Panc1 (cell line): ENCODE measurements at regions not wholly inside any gene's neighbourhood (a gene's known extent, or its start where the extent isn't known, plus 50 kb on each side); places are given as distances from the start of the nearest gene placed in this dataset.
A peak's percentile ranks its signal among the peaks of the same experiment; 100 is the strongest.

ENCODE experiments used
- ATAC-seq: fragments of 200-7000 bp; cut with Tn5 transposase; 2 replicates; pipeline ENCODE4 v1.9.1; 2020; ENCODE audit warnings: mild to moderate bottlenecking, moderate library complexity
- BruUV-seq: library from RNA; stranded (reverse); fragments of 400-500 nt; replicated peaks from 2 replicates; lab custom pipeline; 2021; lab: Mats Ljungman, UMichigan
- CTCF ChIA-PET: fragments of 300-600 bp; sonication (Branson Sonifier 250); formaldehyde crosslinking; loops from one replicate; lab custom pipeline; 2022; ENCODE audit warnings: antibody characterized with exemption; lab: Charles Lee
- POLR2A ChIA-PET: fragments of 300-600 bp; sonication (Branson Sonifier 250); formaldehyde crosslinking; loops from one replicate; lab custom pipeline; 2022; ENCODE audit warnings: antibody characterized with exemption; lab: Charles Lee
- DNase-seq: peaks from one replicate; pipeline ENCODE4 v3.0.0-alpha.2; 2010; ENCODE audit warnings: low read depth, low spot score
- H3K27ac ChIP-seq: 2 replicates; pipeline ENCODE4 v1.5.1; 2011; ENCODE audit warnings: mild to moderate bottlenecking, low read length, inconsistent platforms
- H3K27me3 ChIP-seq: fragments of 200-500 bp; sonication (Bioruptor generic); 2 replicates; pipeline ENCODE4 v1.6.0; 2014; ENCODE audit warnings: low read length, inconsistent platforms; ENCODE audit not compliant: control insufficient read depth, insufficient read depth
- H3K36me3 ChIP-seq: fragments of 200-500 bp; sonication (Bioruptor generic); 2 replicates; pipeline ENCODE4 v1.5.1; 2014; ENCODE audit warnings: inconsistent platforms, mild to moderate bottlenecking, low read length, moderate library complexity; ENCODE audit not compliant: control insufficient read depth, insufficient read depth
- H3K4me1 ChIP-seq: 2 replicates; pipeline ENCODE4 v1.5.1; 2011; ENCODE audit warnings: inconsistent platforms, mild to moderate bottlenecking, low read length, moderate library complexity; ENCODE audit not compliant: control insufficient read depth, insufficient read depth
- H3K4me3 ChIP-seq, 2 experiments: 2 replicates each; pipeline ENCODE4 v1.5.1; 2011 to 2012; ENCODE audit warnings: low read depth in 2 of 2, low read length in 2 of 2, mild to moderate bottlenecking in 2 of 2, inconsistent platforms in 1 of 2, moderate library complexity in 1 of 2
- H3K9me3 ChIP-seq: fragments of 200-500 bp; sonication (Bioruptor generic); 2 replicates; pipeline ENCODE4 v1.5.1; 2014; ENCODE audit warnings: low read depth, mild to moderate bottlenecking, inconsistent platforms, low read length, moderate library complexity; ENCODE audit not compliant: control insufficient read depth, insufficient read depth
- POLR2AphosphoS5 ChIP-seq: IDR thresholded peaks from 2 replicates; pipeline ENCODE4 v1.6.1; 2012; ENCODE audit warnings: mild to moderate bottlenecking, low read depth, low read length, moderate library complexity
- SIN3A ChIP-seq: IDR thresholded peaks from 2 replicates; pipeline ENCODE4 v1.6.1; 2012; ENCODE audit warnings: low read depth, mild to moderate bottlenecking, low read length, moderate library complexity, borderline replicate concordance; ENCODE audit not compliant: insufficient read depth
- TCF7L2 ChIP-seq: IDR thresholded peaks from 2 replicates; pipeline ENCODE4 v1.6.1; 2011; ENCODE audit warnings: mild to moderate bottlenecking, low read depth, low read length, inconsistent platforms
- in situ Hi-C: cut with HindIII; loops from 2 replicates; pipeline ENCODE4 v1.10.0; 2016; ENCODE audit warnings: low sequenced_read_pairs, low pct_unique_long_range_greater_than_20kb
- intact Hi-C: fragments of 100-400 bp; cut with micrococcal nuclease; formaldehyde crosslinking; loops from one replicate; pipeline ENCODE4 v1.10.0; 2022; ENCODE audit not compliant: unreplicated experiment
- TF ChIP-seq, protein P1 (sequence below): fragments of 450-650 bp; IDR thresholded peaks from 2 replicates; pipeline ENCODE4 v1.5.1; 2017; ENCODE audit warnings: mild to moderate bottlenecking
- TF ChIP-seq, protein P2 (sequence below), 2 experiments: IDR thresholded peaks; 2 replicates each; pipeline ENCODE4 v1.6.1; 2011 to 2012; ENCODE audit warnings: low read depth in 2 of 2, control low read depth in 1 of 2, low read length in 1 of 2, mild to moderate bottlenecking in 1 of 2, moderate library complexity in 1 of 2; ENCODE audit not compliant: insufficient read depth in 1 of 2

DNA sequence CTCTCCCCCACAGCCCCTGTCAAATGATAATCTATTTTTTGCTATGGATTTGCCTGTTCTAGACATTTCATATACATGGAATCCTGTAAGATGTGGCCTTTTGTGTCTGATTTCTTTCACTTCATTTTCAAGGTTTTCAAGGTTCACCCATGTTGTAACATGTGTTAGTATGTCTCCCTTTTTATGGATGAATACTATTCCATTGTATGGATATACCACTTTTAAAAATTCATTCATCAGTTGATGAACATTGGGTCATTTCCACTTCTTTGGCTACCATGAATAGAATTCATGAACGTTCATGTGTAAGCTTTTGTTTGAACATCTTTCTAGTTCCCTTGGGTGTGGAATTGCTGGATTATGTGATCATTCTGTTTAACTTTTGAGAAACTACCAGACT, 94.7 kb upstream of the ZNF366 start:
- no peak overlapping the region for H3K4me3 ChIP-seq
- ATAC-seq (no peak), DNase-seq (no peak)
- peaks cover 16% of the 10 kb centered on the region; the same call in 1 of the 2 replicates for H3K9me3 ChIP-seq
- no peaks in the 10 kb centered on the region for H3K27me3 ChIP-seq
- in situ Hi-C loops (no loop called here), intact Hi-C loops (no loop called here)
- CTCF ChIA-PET = no interaction called here
- H3K4me1 ChIP-seq = peaks cover 30% of the 10 kb centered on the region
- BruUV-seq = no TSS peak
- TF ChIP-seq POLR2AphosphoS5 (no peak), SIN3A (no peak), TCF7L2 (no peak)
- TF ChIP-seq, protein P1, sequence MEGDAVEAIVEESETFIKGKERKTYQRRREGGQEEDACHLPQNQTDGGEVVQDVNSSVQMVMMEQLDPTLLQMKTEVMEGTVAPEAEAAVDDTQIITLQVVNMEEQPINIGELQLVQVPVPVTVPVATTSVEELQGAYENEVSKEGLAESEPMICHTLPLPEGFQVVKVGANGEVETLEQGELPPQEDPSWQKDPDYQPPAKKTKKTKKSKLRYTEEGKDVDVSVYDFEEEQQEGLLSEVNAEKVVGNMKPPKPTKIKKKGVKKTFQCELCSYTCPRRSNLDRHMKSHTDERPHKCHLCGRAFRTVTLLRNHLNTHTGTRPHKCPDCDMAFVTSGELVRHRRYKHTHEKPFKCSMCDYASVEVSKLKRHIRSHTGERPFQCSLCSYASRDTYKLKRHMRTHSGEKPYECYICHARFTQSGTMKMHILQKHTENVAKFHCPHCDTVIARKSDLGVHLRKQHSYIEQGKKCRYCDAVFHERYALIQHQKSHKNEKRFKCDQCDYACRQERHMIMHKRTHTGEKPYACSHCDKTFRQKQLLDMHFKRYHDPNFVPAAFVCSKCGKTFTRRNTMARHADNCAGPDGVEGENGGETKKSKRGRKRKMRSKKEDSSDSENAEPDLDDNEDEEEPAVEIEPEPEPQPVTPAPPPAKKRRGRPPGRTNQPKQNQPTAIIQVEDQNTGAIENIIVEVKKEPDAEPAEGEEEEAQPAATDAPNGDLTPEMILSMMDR = no peak
- TF ChIP-seq, protein P2, sequence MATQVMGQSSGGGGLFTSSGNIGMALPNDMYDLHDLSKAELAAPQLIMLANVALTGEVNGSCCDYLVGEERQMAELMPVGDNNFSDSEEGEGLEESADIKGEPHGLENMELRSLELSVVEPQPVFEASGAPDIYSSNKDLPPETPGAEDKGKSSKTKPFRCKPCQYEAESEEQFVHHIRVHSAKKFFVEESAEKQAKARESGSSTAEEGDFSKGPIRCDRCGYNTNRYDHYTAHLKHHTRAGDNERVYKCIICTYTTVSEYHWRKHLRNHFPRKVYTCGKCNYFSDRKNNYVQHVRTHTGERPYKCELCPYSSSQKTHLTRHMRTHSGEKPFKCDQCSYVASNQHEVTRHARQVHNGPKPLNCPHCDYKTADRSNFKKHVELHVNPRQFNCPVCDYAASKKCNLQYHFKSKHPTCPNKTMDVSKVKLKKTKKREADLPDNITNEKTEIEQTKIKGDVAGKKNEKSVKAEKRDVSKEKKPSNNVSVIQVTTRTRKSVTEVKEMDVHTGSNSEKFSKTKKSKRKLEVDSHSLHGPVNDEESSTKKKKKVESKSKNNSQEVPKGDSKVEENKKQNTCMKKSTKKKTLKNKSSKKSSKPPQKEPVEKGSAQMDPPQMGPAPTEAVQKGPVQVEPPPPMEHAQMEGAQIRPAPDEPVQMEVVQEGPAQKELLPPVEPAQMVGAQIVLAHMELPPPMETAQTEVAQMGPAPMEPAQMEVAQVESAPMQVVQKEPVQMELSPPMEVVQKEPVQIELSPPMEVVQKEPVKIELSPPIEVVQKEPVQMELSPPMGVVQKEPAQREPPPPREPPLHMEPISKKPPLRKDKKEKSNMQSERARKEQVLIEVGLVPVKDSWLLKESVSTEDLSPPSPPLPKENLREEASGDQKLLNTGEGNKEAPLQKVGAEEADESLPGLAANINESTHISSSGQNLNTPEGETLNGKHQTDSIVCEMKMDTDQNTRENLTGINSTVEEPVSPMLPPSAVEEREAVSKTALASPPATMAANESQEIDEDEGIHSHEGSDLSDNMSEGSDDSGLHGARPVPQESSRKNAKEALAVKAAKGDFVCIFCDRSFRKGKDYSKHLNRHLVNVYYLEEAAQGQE (IDR thresholded peaks at IDR 0.05; ENCODE audit: insufficient read depth in 1 of 2, low read depth in 2 of 2, low read length in 1 of 2) = no peak
- H3K27ac ChIP-seq = peak overlapping the region; percentile 68
- POLR2A ChIA-PET = no interaction called here
- H3K36me3 ChIP-seq = no peaks in the 10 kb centered on the region

DNA sequence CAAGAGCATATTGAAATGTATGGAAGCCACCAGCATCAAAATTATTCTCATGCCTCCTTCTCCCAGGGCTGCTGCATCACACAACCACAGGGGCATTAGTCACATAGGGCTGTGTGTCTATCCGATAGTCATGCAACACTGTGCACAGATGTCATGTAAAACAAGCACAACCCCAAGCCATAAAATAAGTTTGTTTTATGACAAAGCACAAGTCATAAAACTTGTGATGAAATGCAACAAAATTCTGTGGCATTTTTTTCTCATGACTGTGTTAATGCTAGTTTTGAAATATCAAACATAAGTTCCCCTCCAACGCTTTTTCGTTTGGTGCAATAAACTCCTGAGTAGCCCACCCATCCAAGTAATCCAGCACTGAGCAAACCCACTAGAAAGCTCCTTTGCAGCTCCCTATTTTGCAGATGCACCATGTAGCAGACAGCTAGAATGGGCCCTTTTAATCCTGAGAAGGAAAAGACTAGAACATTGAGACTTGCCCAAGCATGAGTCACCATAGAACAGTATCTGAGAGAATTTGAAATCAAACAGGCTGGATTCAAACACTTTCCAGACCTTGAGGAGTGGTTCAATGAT, 93.3 kb upstream of the ZNF366 start:
- intact Hi-C loops = no loop called here
- ATAC-seq (peak; percentile 97), DNase-seq (peak; percentile 90)
- ChIA-PET CTCF (no interaction called here), POLR2A (no interaction called here)
- in situ Hi-C loops = no loop called here
- Histone ChIP-seq H3K4me1 (peaks cover 32% of the 10 kb centered on the region), H3K27me3 (no peaks in the 10 kb centered on the region), H3K27ac (peak overlapping the region; percentile 68), H3K36me3 (no peaks in the 10 kb centered on the region), H3K4me3 (0 out of 4 replicates have a peak overlapping the region, but pooled peaks of 1 of the 2 experiments have one; percentile 7), H3K9me3 (peaks cover 16% of the 10 kb centered on the region; the same call in 1 of the 2 replicates)
- BruUV-seq = no TSS peak
- TF ChIP-seq POLR2AphosphoS5 = peak; percentile 41; the same call in 1 of the 2 replicates
- TF ChIP-seq SIN3A = no peak
- TF ChIP-seq, protein P1 = no peak
- peak; percentile 75 for TF ChIP-seq TCF7L2
- TF ChIP-seq, protein P2 (IDR thresholded peaks at IDR 0.05; ENCODE audit: insufficient read depth in 1 of 2, low read depth in 2 of 2, low read length in 1 of 2) = no peak
